ENCODE measurements at regions not wholly inside any gene's neighbourhood (a gene's known extent, or its start where the extent isn't known, plus 50 kb on each side); places are given as distances from the start of the nearest gene placed in this dataset.
"Not testable (repeated sequence)": the region's sequence is repeated elsewhere in the genome, so short reads cannot be mapped to it uniquely, and the experiment has no call there.

DNA sequence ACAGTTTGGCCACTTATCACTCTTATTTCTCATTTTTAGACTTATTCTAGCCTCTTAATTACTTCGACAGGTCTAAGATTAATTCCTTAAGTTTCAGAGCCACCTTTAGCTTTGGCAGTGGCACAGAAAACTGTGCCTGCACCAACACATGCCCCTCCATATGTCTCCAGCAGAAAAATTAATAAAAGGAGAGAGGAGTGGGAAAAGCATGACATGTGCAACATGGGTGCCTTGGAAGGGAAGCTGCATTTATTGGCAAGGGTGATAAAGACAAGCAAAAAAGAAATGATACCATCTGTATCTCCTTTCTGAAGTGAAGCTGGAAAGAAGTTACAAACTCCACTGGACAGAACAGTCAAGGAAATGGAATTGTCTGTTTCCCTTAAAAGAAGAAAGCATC is 121.7 kb upstream of the CFAP20DC start:
- H3K36me3 Mint-ChIP-seq = no peaks in the 10 kb centered on the region
- ATAC-seq = no peak
- CTCF ChIA-PET = no interaction called here
- peaks cover 17% of the 10 kb centered on the region for H3K27me3 Mint-ChIP-seq
- DNase-seq = no peak
- H3K9me3 Mint-ChIP-seq (ENCODE audit: low read depth) = no peaks in the 10 kb centered on the region
- no peak overlapping the region for H3K27ac Mint-ChIP-seq
- H3K4me3 Mint-ChIP-seq = no peak overlapping the region
- no peaks in the 10 kb centered on the region for H3K4me1 Mint-ChIP-seq

DNA sequence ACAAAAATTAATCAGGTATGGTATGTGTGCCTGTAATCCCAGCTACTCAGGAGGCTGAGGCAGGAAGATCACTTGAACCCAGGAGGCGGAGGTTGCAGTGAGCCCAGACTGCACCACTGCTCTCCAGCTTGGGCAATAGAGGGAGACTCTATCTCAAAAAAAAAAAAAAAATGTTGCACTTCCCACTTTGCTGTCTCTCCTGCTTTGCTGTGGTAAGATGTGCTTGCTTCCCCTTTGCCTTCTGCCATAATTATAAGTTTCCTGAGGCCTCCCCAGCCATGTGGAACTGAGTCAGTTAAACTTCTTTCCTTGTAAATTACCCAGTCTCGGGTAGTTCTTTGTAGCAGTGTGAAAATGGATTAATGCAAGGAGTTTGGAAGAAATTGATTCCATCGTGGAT is 120.3 kb upstream of the CFAP20DC start:
- H3K36me3 Mint-ChIP-seq; H3K27ac Mint-ChIP-seq; ATAC-seq; DNase-seq; CTCF ChIA-PET; H3K9me3 Mint-ChIP-seq (ENCODE audit: low read depth); H3K4me3 Mint-ChIP-seq; H3K4me1 Mint-ChIP-seq: not testable (repeated sequence)
- peaks cover 22% of the 10 kb centered on the region for H3K27me3 Mint-ChIP-seq

- no peak for DNase-seq
- Mint-ChIP-seq H3K9me3 (ENCODE audit: low read depth) (no peaks in the 10 kb centered on the region), H3K4me1 (no peaks in the 10 kb centered on the region), H3K4me3 (no peak overlapping the region), H3K27ac (no peak overlapping the region), H3K27me3 (peaks cover 22% of the 10 kb centered on the region), H3K36me3 (no peaks in the 10 kb centered on the region)
- ATAC-seq = no peak
- CTCF ChIA-PET = no interaction called here
These were observed 117.9 kb upstream of the CFAP20DC start for GRCh38 chr3:59167756-59168155.

DNA sequence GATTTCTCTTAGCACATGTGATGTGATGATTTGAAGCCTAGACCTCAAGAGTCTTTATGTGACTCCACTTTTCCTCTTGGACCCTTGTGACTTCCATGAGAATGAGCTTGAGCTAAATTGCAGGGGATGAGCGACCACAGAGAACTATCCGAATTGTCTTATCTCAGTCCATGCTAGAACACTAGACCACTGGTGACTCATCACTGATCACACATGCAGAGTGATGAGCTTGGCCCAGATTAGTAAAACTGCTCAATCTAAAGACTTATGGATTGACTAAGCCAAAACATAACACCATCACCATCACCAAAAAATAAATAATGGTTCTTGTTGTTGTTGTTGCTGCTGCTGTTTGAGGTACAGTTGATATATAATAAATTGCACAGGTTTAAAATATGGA is 114.1 kb upstream of the CFAP20DC start:
- Mint-ChIP-seq H3K9me3 (ENCODE audit: low read depth) (no peaks in the 10 kb centered on the region), H3K4me1 (no peaks in the 10 kb centered on the region), H3K4me3 (no peak overlapping the region), H3K36me3 (no peaks in the 10 kb centered on the region), H3K27me3 (peaks cover 18% of the 10 kb centered on the region), H3K27ac (no peak overlapping the region)
- DNase-seq (no peak), ATAC-seq (no peak)
- CTCF ChIA-PET = no interaction called here

DNA sequence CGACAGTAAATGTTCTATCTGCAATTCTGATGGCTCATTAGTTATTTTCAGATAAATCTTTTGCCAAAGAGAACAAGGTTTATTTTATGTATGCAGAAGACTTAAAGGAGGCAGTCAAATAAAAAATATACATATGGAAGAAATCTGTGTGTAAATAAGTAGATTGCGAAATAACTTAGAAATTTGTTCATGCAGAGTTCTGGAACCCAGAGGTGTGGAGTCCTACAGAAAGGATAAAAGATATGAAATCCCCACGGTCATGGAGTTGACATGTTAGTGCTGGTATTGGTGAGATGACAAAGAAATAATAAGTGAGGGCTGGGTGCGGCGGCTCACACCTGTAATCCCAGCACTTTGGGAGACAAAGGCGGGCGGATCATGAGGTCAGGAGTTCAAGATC is 111.2 kb upstream of the CFAP20DC start:
- ATAC-seq (no peak), DNase-seq (no peak)
- no peaks in the 10 kb centered on the region for H3K4me1 Mint-ChIP-seq
- H3K36me3 Mint-ChIP-seq = no peaks in the 10 kb centered on the region
- H3K27ac Mint-ChIP-seq = no peak overlapping the region
- peaks cover 9% of the 10 kb centered on the region for H3K27me3 Mint-ChIP-seq
- H3K9me3 Mint-ChIP-seq (ENCODE audit: low read depth) = no peaks in the 10 kb centered on the region
- H3K4me3 Mint-ChIP-seq = no peak overlapping the region
- CTCF ChIA-PET = no interaction called here

GRCh38 chr3:59160133-59160746 is 110.4 kb upstream of the CFAP20DC start:
- DNase-seq = no peak
- H3K9me3 Mint-ChIP-seq (ENCODE audit: low read depth) = no peaks in the 10 kb centered on the region
- H3K36me3 Mint-ChIP-seq = no peaks in the 10 kb centered on the region
- H3K4me1 Mint-ChIP-seq = no peaks in the 10 kb centered on the region
- ATAC-seq = no peak
- no peak overlapping the region for H3K4me3 Mint-ChIP-seq
- CTCF ChIA-PET = no interaction called here
- no peak overlapping the region for H3K27ac Mint-ChIP-seq
- peaks cover 5% of the 10 kb centered on the region for H3K27me3 Mint-ChIP-seq

- Mint-ChIP-seq H3K36me3 (no peaks in the 10 kb centered on the region), H3K27ac (no peak overlapping the region), H3K4me1 (no peaks in the 10 kb centered on the region), H3K27me3 (peaks cover 6% of the 10 kb centered on the region), H3K4me3 (no peak overlapping the region), H3K9me3 (ENCODE audit: low read depth) (peaks cover 3% of the 10 kb centered on the region)
- DNase-seq (no peak), ATAC-seq (no peak)
- CTCF ChIA-PET = no interaction called here
These were observed 103.8 kb upstream of the CFAP20DC start for GRCh38 chr3:59153648-59154047.

GRCh38 chr3:59152943-59153342 is 103.1 kb upstream of the CFAP20DC start:
- Mint-ChIP-seq H3K27me3 (peaks cover 3% of the 10 kb centered on the region), H3K9me3 (ENCODE audit: low read depth) (peaks cover 3% of the 10 kb centered on the region), H3K36me3 (no peaks in the 10 kb centered on the region), H3K4me3 (no peak overlapping the region), H3K4me1 (no peaks in the 10 kb centered on the region), H3K27ac (no peak overlapping the region)
- DNase-seq (no peak), ATAC-seq (no peak)
- CTCF ChIA-PET = no interaction called here

GRCh38 chr3:59150039-59150438 is 100.2 kb upstream of the CFAP20DC start:
- DNase-seq = no peak
- no peaks in the 10 kb centered on the region for H3K36me3 Mint-ChIP-seq
- ATAC-seq = no peak
- peaks cover 3% of the 10 kb centered on the region for H3K9me3 Mint-ChIP-seq (ENCODE audit: low read depth)
- CTCF ChIA-PET = no interaction called here
- no peaks in the 10 kb centered on the region for H3K4me1 Mint-ChIP-seq
- H3K27ac Mint-ChIP-seq = no peak overlapping the region
- H3K4me3 Mint-ChIP-seq = no peak overlapping the region
- peaks cover 13% of the 10 kb centered on the region for H3K27me3 Mint-ChIP-seq

DNA sequence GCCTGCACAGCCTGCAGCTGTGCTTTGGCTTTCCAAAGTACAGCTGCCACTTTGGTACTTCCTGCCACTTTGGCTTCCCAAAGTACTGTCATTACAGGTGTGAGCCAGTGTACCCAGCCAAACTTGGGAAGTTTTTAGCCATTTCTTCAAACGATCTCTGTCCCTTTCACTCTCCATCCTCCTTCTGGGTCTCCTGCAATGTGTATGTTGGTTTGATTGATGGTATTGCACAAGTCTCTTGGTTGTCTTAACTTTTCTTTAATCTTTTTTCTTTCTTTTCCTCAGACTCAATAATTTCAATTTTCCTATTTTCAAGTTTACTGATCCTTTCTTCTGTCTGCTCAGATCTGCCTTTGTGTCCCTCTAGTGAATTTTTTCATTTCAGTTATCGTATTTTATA is 99.3 kb upstream of the CFAP20DC start:
- peaks cover 13% of the 10 kb centered on the region for H3K27me3 Mint-ChIP-seq
- CTCF ChIA-PET = interaction anchor here (0.6 kb wide), 1 partner anchor 1822 kb away, joined by 3 read pairs; no protein-coding TSS in a partner anchor
- no peaks in the 10 kb centered on the region for H3K36me3 Mint-ChIP-seq
- DNase-seq = no peak
- no peaks in the 10 kb centered on the region for H3K4me1 Mint-ChIP-seq
- no peak overlapping the region for H3K27ac Mint-ChIP-seq
- H3K9me3 Mint-ChIP-seq (ENCODE audit: low read depth) = peaks cover 3% of the 10 kb centered on the region
- no peak for ATAC-seq
- H3K4me3 Mint-ChIP-seq = no peak overlapping the region

- CTCF ChIA-PET = interaction anchor here (0.6 kb wide), 1 partner anchor 97 kb away, joined by 3 read pairs; no protein-coding TSS in a partner anchor
- Mint-ChIP-seq H3K4me3 (no peak overlapping the region), H3K27ac (no peak overlapping the region), H3K36me3 (no peaks in the 10 kb centered on the region), H3K27me3 (peaks cover 13% of the 10 kb centered on the region), H3K9me3 (ENCODE audit: low read depth) (no peaks in the 10 kb centered on the region), H3K4me1 (no peaks in the 10 kb centered on the region)
- no peak for ATAC-seq
- no peak for DNase-seq
These were observed 93.6 kb upstream of the CFAP20DC start for GRCh38 chr3:59143447-59143846.

DNA sequence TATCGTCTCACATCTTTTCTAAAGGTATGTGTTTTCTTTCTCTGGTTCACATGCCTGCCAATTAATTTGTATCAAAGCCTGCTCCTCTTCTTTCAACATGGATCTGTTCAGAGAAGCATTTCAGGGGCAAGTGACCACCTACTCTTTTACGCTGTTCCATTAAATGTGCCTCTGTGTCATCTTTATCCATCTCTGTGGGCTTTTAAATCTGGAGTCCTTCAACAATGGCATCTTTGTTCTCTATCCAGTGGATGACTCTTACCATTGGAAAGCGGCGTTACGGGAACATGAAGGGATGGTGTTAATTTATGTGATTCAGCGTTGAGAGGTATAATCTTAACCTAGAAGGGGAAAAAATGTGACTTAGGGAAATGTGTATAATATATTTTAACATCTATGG is 92.7 kb upstream of the CFAP20DC start:
- Mint-ChIP-seq H3K27me3 (peaks cover 10% of the 10 kb centered on the region), H3K27ac (no peak overlapping the region), H3K4me1 (no peaks in the 10 kb centered on the region), H3K4me3 (no peak overlapping the region), H3K9me3 (ENCODE audit: low read depth) (no peaks in the 10 kb centered on the region), H3K36me3 (no peaks in the 10 kb centered on the region)
- DNase-seq (no peak), ATAC-seq (no peak)
- CTCF ChIA-PET = no interaction called here

- DNase-seq = no peak
- Mint-ChIP-seq H3K36me3 (no peaks in the 10 kb centered on the region), H3K9me3 (ENCODE audit: low read depth) (no peaks in the 10 kb centered on the region), H3K4me3 (no peak overlapping the region), H3K27ac (no peak overlapping the region), H3K4me1 (no peaks in the 10 kb centered on the region), H3K27me3 (peaks cover 7% of the 10 kb centered on the region)
- ATAC-seq = no peak
- CTCF ChIA-PET = no interaction called here
These were observed 89.1 kb upstream of the CFAP20DC start for GRCh38 chr3:59138966-59139365.

DNA sequence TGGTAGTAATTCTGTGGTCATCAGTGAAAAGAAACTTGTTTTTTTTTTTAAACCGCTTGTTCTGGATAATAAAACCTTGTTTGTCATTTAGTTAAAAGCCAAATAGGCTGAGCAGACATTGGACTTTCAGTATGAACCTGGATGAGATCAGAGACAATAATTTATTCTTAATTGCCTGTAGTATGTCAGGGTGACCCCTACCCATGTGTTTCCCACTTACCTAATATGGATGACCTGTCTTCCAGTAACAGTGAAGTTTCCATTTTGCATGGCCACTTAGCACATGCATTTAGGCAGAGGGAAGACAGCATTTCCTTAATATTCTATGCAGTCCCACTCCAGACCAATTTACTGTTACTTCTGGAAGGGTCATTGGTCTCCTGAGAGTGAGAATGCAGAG is 87.6 kb upstream of the CFAP20DC start:
- no peak for ATAC-seq
- H3K27ac Mint-ChIP-seq = no peak overlapping the region
- no peaks in the 10 kb centered on the region for H3K4me1 Mint-ChIP-seq
- H3K27me3 Mint-ChIP-seq = peaks cover 11% of the 10 kb centered on the region
- CTCF ChIA-PET = no interaction called here
- DNase-seq = no peak
- H3K36me3 Mint-ChIP-seq = no peaks in the 10 kb centered on the region
- H3K4me3 Mint-ChIP-seq = no peak overlapping the region
- H3K9me3 Mint-ChIP-seq (ENCODE audit: low read depth) = no peaks in the 10 kb centered on the region

DNA sequence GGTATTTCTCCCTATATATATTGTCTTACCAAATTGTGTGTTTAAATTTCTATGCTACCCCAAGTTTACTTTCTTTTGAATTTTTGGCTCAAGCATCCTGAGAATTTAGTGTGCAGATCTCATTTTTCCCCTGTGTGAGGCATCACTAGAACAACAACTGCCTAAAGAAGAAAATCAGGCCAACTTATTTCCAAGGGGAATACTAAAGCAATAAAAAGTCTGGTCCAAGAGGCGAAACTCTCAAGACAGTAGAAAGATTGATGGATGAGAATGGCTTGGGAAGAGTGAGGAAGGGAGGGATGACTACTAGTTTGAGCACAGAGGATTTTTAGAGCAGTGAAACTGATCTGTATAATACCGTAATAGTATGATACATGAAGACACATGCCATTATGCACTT is 86.3 kb upstream of the CFAP20DC start:
- H3K4me3 Mint-ChIP-seq = no peak overlapping the region
- H3K36me3 Mint-ChIP-seq = no peaks in the 10 kb centered on the region
- ATAC-seq (no peak), DNase-seq (no peak)
- H3K4me1 Mint-ChIP-seq = no peaks in the 10 kb centered on the region
- H3K9me3 Mint-ChIP-seq (ENCODE audit: low read depth) = no peaks in the 10 kb centered on the region
- CTCF ChIA-PET = no interaction called here
- peaks cover 8% of the 10 kb centered on the region for H3K27me3 Mint-ChIP-seq
- no peak overlapping the region for H3K27ac Mint-ChIP-seq
